DND-41 (cell line): ENCODE measurements at regions not wholly inside any gene's neighbourhood (a gene's known extent, or its start where the extent isn't known, plus 50 kb on each side); places are given as distances from the start of the nearest gene placed in this dataset.

Experiments used
- EZH2 ChIP-seq: IDR thresholded peaks from 3 replicates; pipeline ENCODE4 v1.6.1; 2012; ENCODE audit warnings: borderline replicate concordance, low read depth, mild to moderate bottlenecking, moderate library complexity, low read length, inconsistent platforms; ENCODE audit not compliant: severe bottlenecking
- TF ChIP-seq, protein P1 (sequence below): IDR thresholded peaks from 2 replicates; pipeline ENCODE4 v1.5.1; 2012; ENCODE audit warnings: borderline replicate concordance, low read length, moderate library complexity, mild to moderate bottlenecking; ENCODE audit not compliant: poor library complexity, severe bottlenecking; ENCODE audit errors: extremely low read depth

DNA sequence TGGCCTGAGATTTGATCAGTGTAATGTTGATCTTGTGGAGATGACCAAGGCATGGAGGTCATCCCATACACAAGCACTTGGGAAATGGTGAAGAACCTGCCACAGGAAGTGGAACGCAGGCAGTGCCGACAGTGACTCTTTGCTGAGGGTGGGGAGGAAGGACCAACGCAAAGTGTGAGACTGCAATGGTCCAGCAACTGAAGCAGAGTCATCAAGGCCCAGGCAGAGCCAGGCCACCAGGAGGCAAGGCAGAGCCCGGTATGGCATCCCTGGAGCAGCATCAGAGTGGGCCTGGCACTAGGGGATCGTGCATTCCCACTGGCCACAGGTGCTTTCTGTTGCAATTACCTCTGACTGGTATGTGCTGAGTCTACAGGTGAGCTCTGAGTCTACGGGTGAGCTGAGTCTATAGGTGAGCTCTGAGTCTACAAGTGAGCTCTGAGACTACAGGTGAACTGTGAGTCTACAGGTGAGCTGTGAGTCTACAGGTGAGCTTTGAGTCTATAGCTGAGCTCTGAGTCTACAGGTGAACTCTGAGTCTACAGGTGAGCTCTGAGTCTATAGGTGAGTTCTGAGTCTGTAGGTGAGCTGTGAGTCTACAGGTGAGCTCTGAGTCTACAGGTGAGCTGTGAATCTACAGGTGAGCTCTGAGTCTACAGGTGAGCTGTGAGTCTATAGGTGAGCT is 132.9 kb downstream of the KLF6 start:
- TF ChIP-seq, protein P1, sequence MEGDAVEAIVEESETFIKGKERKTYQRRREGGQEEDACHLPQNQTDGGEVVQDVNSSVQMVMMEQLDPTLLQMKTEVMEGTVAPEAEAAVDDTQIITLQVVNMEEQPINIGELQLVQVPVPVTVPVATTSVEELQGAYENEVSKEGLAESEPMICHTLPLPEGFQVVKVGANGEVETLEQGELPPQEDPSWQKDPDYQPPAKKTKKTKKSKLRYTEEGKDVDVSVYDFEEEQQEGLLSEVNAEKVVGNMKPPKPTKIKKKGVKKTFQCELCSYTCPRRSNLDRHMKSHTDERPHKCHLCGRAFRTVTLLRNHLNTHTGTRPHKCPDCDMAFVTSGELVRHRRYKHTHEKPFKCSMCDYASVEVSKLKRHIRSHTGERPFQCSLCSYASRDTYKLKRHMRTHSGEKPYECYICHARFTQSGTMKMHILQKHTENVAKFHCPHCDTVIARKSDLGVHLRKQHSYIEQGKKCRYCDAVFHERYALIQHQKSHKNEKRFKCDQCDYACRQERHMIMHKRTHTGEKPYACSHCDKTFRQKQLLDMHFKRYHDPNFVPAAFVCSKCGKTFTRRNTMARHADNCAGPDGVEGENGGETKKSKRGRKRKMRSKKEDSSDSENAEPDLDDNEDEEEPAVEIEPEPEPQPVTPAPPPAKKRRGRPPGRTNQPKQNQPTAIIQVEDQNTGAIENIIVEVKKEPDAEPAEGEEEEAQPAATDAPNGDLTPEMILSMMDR: peak; percentile 16
- TF ChIP-seq EZH2: no peak
